ENCODE measurements at regions not wholly inside any gene's neighbourhood (a gene's known extent, or its start where the extent isn't known, plus 50 kb on each side); places are given as distances from the start of the nearest gene placed in this dataset.

GRCh38 chr13:50122455-50122854 lies 107.2 kb downstream of the KCNRG start:
- TF ChIP-seq GATA2 (IDR thresholded peaks at IDR 0.05; ENCODE audit: low read depth, low read length) (no peak), GATA3 (IDR thresholded peaks at IDR 0.05; ENCODE audit: low read depth, low read length) (no peak)

- TF ChIP-seq GATA2 (IDR thresholded peaks at IDR 0.05; ENCODE audit: low read depth, low read length) (no peak), GATA3 (IDR thresholded peaks at IDR 0.05; ENCODE audit: low read depth, low read length) (no peak)
Measured at GRCh38 chr13:50123002-50123401, 107.8 kb downstream of the KCNRG start.

DNA sequence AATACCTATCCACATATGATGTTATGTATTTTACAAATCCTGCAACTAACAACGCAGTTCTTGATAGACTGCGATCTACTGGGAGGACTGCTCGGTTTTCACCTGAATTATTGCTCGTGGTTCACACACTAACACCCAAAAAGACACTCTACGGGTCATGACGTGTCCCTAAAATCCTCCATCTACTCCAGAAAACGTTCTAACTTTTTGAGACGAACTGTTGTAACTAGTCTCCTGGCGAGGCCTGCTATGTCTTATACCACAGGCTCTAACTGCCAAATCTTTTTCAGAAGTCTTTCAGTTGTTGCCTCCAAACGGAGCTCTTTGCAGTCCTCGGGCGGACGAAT lies 108.2 kb downstream of the KCNRG start:
- TF ChIP-seq GATA3 (IDR thresholded peaks at IDR 0.05; ENCODE audit: low read depth, low read length) (no peak), GATA2 (IDR thresholded peaks at IDR 0.05; ENCODE audit: low read depth, low read length) (no peak)

DNA sequence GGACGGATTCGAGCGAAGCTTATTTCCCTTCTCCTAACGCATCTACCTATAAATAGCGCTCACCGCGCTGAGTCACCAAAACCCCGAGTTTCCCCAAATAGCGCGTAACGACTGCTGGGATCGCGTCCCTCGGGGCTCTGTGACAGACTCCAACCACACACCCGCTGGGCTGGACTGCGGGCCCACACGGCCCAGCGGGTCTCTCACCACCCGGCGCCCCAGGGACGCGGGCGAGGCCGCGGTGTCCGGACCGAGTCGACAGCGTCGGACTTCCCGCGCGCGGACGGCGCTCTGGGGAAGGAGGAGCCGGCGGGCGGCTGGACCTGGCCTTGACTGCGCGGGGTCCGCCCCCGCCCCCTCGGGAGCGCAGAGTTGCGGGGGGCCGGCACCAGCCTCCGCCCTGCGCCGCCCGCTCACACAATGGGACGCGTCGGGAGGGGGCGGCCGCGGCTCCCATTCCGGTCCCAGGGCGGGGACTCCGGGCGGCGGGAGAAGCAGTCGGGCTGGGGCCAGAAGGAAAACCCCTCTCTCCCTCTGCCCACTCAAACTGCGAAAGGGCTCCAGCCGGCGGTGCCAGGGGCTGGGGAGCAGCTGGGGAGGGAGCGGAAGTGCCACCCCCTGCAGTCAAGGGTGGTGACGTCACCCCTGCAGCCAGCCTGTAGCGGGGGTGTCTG lies 108.8 kb downstream of the KCNRG start:
- TF ChIP-seq GATA3 (IDR thresholded peaks at IDR 0.05; ENCODE audit: low read depth, low read length): no peak
- TF ChIP-seq GATA2 (IDR thresholded peaks at IDR 0.05; ENCODE audit: low read depth, low read length): no peak

DNA sequence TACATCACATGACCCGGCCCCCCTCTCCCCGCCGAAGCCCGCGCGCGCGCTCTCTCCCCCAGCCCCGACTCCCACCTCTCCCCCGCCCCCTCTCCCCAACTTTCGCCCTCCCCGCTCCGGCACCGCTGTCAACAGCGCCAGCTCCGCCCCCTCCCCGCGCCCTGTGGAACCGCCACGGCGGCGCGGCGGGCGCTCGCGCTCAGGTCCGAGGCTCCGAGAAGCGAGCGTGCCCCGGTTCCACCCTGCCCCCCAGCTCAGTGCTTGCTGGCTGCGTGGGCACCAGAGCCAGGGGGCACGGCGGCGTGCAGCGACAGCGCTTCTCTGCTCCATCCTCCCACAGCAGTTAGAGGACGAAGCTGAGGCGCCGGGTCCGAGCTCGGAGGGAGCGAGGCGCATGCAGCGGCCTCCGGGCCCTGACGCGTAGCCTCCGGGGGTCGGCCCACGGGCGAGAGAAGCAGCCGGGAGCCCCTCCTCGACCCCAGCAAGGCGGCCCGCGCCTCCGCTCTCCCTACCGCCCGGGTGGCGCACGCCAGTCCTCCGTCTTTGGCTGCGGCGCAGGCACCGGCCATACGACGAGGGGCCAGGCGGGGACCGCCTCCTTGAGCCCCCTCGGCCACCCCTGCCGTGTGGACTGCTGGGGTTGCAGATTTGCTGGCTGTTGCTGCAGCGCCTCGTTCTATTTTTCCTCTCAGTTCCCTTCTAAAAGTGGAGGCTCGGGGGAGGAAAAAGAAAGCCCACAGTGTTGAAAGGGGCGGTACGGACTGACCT lies 109.5 kb downstream of the KCNRG start:
- TF ChIP-seq GATA2 (IDR thresholded peaks at IDR 0.05; ENCODE audit: low read depth, low read length): no peak
- no peak for TF ChIP-seq GATA3 (IDR thresholded peaks at IDR 0.05; ENCODE audit: low read depth, low read length)

DNA sequence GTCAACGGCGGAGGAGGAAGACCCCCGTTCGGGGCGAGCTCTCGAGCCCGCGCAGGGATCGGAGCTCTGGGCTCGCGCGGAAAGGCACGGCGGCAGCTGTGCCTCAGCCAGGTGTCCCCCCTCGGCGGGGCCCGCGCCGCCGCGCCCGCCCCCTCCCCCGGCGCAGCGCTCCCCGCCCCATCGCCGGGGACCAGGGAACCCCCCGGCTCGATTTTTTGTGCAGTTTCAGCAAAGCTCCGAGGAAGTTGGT lies 110.0 kb downstream of the KCNRG start:
- TF ChIP-seq GATA2 (IDR thresholded peaks at IDR 0.05; ENCODE audit: low read depth, low read length) (no peak), GATA3 (IDR thresholded peaks at IDR 0.05; ENCODE audit: low read depth, low read length) (no peak)

GRCh38 chr13:50125554-50126262 lies 110.5 kb downstream of the KCNRG start:
- TF ChIP-seq GATA3 (IDR thresholded peaks at IDR 0.05; ENCODE audit: low read depth, low read length) (no peak), GATA2 (IDR thresholded peaks at IDR 0.05; ENCODE audit: low read depth, low read length) (no peak)

- TF ChIP-seq GATA3 (IDR thresholded peaks at IDR 0.05; ENCODE audit: low read depth, low read length) (no peak), GATA2 (IDR thresholded peaks at IDR 0.05; ENCODE audit: low read depth, low read length) (no peak)
Measured at GRCh38 chr13:50126263-50126992, 111.2 kb downstream of the KCNRG start.

- TF ChIP-seq GATA3 (IDR thresholded peaks at IDR 0.05; ENCODE audit: low read depth, low read length): no peak
- TF ChIP-seq GATA2 (IDR thresholded peaks at IDR 0.05; ENCODE audit: low read depth, low read length): no peak
Measured at GRCh38 chr13:50126993-50127725, 111.9 kb downstream of the KCNRG start.

GRCh38 chr13:50127726-50128291 lies 112.6 kb downstream of the KCNRG start:
- TF ChIP-seq GATA3 (IDR thresholded peaks at IDR 0.05; ENCODE audit: low read depth, low read length) (no peak), GATA2 (IDR thresholded peaks at IDR 0.05; ENCODE audit: low read depth, low read length) (no peak)

GRCh38 chr13:50128428-50128931 lies 113.2 kb downstream of the KCNRG start:
- no peak for TF ChIP-seq GATA3 (IDR thresholded peaks at IDR 0.05; ENCODE audit: low read depth, low read length)
- TF ChIP-seq GATA2 (IDR thresholded peaks at IDR 0.05; ENCODE audit: low read depth, low read length): no peak

DNA sequence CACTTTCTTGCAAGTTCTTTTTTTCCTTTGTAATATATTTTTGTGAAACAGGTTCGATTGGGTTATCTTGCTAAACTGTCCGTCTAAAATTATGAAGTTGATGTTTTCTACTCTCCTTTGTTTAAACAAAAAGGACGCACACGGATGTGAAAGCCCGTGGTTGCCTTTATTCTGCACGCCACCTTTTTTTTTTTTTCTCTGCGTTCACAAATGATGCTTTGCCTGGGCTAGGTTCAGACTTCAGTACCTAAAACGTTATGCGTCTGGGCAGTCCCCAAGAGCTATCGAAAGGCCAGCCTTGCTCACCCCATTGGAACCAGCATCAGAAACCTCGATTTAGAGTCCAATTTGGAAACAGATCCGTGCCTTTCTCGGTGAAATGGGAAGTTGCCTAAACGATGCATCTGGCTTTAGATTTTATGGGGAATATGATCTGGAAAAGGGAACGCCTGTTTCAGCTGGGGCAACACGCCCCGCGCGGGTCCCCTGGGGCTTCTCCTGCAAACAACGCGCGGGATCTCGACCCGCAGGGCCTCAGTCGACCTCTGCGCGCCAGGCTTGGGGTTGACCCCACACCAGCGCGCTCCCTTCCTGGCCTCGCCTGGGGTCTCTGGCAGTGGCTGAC lies 113.9 kb downstream of the KCNRG start:
- no peak for TF ChIP-seq GATA3 (IDR thresholded peaks at IDR 0.05; ENCODE audit: low read depth, low read length)
- no peak for TF ChIP-seq GATA2 (IDR thresholded peaks at IDR 0.05; ENCODE audit: low read depth, low read length)

- TF ChIP-seq GATA3 (IDR thresholded peaks at IDR 0.05; ENCODE audit: low read depth, low read length) (no peak), GATA2 (IDR thresholded peaks at IDR 0.05; ENCODE audit: low read depth, low read length) (no peak)
Measured at GRCh38 chr13:50129706-50130122, 114.5 kb downstream of the KCNRG start.

Data from SH-SY5Y (cell line).